ENCODE measurements at regions not wholly inside any gene's neighbourhood (a gene's known extent, or its start where the extent isn't known, plus 50 kb on each side); places are given as distances from the start of the nearest gene placed in this dataset.

DNA sequence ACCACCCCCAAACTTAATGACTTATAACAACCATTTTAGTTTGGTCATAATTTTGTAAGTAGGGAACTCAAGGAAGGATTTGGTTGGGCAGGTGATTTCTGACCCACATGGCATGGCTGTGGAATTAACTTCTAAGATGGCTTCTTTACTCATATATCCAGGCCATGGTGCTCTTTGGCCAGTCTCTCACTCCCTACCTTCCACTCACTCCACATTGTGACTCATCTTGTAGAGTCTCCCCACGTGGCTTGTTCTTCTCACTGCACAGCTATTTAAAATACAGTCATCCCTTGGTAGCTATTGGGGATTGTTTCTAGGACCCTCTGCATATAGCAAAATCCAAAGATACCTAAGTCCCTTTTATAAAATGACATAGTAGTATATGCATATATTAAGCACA, 76.6 kb upstream of the MAST4 start:
- no peak overlapping the region for H3K27ac Mint-ChIP-seq
- H3K27me3 Mint-ChIP-seq (ENCODE audit: low read depth, poor library complexity) = peaks cover 2% of the 10 kb centered on the region
- TF ChIP-seq, protein P1, sequence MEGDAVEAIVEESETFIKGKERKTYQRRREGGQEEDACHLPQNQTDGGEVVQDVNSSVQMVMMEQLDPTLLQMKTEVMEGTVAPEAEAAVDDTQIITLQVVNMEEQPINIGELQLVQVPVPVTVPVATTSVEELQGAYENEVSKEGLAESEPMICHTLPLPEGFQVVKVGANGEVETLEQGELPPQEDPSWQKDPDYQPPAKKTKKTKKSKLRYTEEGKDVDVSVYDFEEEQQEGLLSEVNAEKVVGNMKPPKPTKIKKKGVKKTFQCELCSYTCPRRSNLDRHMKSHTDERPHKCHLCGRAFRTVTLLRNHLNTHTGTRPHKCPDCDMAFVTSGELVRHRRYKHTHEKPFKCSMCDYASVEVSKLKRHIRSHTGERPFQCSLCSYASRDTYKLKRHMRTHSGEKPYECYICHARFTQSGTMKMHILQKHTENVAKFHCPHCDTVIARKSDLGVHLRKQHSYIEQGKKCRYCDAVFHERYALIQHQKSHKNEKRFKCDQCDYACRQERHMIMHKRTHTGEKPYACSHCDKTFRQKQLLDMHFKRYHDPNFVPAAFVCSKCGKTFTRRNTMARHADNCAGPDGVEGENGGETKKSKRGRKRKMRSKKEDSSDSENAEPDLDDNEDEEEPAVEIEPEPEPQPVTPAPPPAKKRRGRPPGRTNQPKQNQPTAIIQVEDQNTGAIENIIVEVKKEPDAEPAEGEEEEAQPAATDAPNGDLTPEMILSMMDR (IDR thresholded peaks at IDR 0.05) = no peak
- no peak overlapping the region for H3K4me3 Mint-ChIP-seq
- peaks cover 10% of the 10 kb centered on the region for H3K4me1 Mint-ChIP-seq
- H3K9me3 Mint-ChIP-seq = peaks cover 31% of the 10 kb centered on the region
- peaks cover 10% of the 10 kb centered on the region for H3K36me3 Mint-ChIP-seq (ENCODE audit: low read depth)
- no peak for DNase-seq

GRCh38 chr5:66520854-66521253, 75.3 kb upstream of the MAST4 start:
- Mint-ChIP-seq H3K4me3 (no peak overlapping the region), H3K9me3 (peaks cover 31% of the 10 kb centered on the region), H3K36me3 (ENCODE audit: low read depth) (peaks cover 10% of the 10 kb centered on the region), H3K27ac (no peak overlapping the region), H3K4me1 (peaks cover 7% of the 10 kb centered on the region), H3K27me3 (ENCODE audit: low read depth, poor library complexity) (peaks cover 2% of the 10 kb centered on the region)
- TF ChIP-seq, protein P1 (IDR thresholded peaks at IDR 0.05) = no peak
- DNase-seq = no peak

DNA sequence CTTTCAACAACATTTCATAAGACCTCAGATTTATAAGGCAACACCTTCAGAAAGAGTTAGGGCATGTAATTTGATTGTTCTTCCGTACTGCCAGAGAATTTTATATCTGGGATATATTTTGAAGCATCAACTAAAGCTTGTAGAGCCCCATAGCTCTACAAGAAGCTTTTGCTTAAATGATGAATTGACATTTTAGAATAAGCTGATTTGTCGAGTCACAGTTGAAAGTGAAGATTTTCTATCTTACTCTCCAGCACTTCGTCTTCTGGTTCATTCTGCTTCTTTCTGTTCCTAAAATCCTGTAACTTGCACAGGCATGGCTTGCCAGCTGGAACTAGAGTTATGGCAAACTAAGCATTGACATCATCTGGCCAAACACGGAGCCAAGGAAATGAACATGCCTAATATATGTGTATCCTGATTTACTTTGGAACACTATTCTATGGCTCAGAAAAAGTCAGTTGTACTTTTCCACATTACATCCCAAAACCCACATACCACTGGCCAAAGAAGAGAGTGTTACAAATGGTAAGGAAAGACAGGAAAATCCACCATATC, 68.6 kb upstream of the MAST4 start:
- no peaks in the 10 kb centered on the region for H3K36me3 Mint-ChIP-seq (ENCODE audit: low read depth)
- H3K4me3 Mint-ChIP-seq = no peak overlapping the region
- H3K27me3 Mint-ChIP-seq (ENCODE audit: low read depth, poor library complexity) = peaks cover 7% of the 10 kb centered on the region
- no peak overlapping the region for H3K27ac Mint-ChIP-seq
- no peak for DNase-seq
- H3K4me1 Mint-ChIP-seq = no peaks in the 10 kb centered on the region
- peaks cover 13% of the 10 kb centered on the region for H3K9me3 Mint-ChIP-seq
- TF ChIP-seq, protein P1 (IDR thresholded peaks at IDR 0.05) = no peak

- Mint-ChIP-seq H3K4me3 (no peak overlapping the region), H3K36me3 (ENCODE audit: low read depth) (no peaks in the 10 kb centered on the region), H3K27me3 (ENCODE audit: low read depth, poor library complexity) (peaks cover 4% of the 10 kb centered on the region)
Observed at GRCh38 chr5:66529182-66529581, 67.0 kb upstream of the MAST4 start.

GRCh38 chr5:66529704-66530103, 66.5 kb upstream of the MAST4 start:
- H3K27ac Mint-ChIP-seq = no peak overlapping the region
- no peak overlapping the region for H3K4me3 Mint-ChIP-seq
- H3K27me3 Mint-ChIP-seq (ENCODE audit: low read depth, poor library complexity) = peaks cover 4% of the 10 kb centered on the region
- DNase-seq = no peak
- H3K9me3 Mint-ChIP-seq = peaks cover 7% of the 10 kb centered on the region
- no peaks in the 10 kb centered on the region for H3K4me1 Mint-ChIP-seq
- TF ChIP-seq, protein P1 (IDR thresholded peaks at IDR 0.05) = no peak
- no peaks in the 10 kb centered on the region for H3K36me3 Mint-ChIP-seq (ENCODE audit: low read depth)

More at GRCh38 chr5:66529182-66529581, 67.0 kb upstream of the MAST4 start:
- Mint-ChIP-seq H3K27ac (no peak overlapping the region), H3K9me3 (peaks cover 7% of the 10 kb centered on the region), H3K4me1 (no peaks in the 10 kb centered on the region)
- TF ChIP-seq, protein P1 (IDR thresholded peaks at IDR 0.05) = no peak
- no peak for DNase-seq

DNA sequence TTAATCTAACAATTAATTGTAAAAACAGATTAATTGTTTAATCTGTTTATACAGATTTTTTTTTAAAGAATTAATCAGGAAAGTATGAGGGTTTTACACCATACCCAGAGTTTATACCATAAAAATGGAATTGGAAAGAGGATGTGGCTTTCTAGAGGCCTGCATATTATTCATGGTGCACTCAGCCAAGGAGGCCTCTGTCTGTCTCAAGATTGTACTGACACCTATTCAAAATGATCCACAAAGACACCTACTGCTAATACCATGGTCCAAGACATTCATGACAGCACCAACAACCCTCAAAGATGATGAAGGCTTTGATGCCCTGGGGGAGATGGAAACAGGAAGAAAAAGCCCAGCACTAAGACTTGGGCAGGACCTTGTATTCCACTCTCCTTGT, 58.1 kb upstream of the MAST4 start:
- no peak overlapping the region for H3K27ac Mint-ChIP-seq
- DNase-seq = no peak
- H3K36me3 Mint-ChIP-seq (ENCODE audit: low read depth) = no peaks in the 10 kb centered on the region
- H3K27me3 Mint-ChIP-seq (ENCODE audit: low read depth, poor library complexity) = peaks cover 4% of the 10 kb centered on the region
- no peak overlapping the region for H3K4me3 Mint-ChIP-seq
- TF ChIP-seq, protein P1 (IDR thresholded peaks at IDR 0.05) = no peak
- no peaks in the 10 kb centered on the region for H3K4me1 Mint-ChIP-seq
- peaks cover 4% of the 10 kb centered on the region for H3K9me3 Mint-ChIP-seq
